HT1080 (cell line): ENCODE measurements at regions not wholly inside any gene's neighbourhood (a gene's known extent, or its start where the extent isn't known, plus 50 kb on each side); places are given as distances from the start of the nearest gene placed in this dataset.

Source experiments
- DNase-seq: peaks from one replicate; pipeline ENCODE4 v3.0.0-alpha.2; 2015; ENCODE audit warnings: low read depth

- DNase-seq, result no peak
Measured at GRCh38 chr1:199096591-199096990, 457.8 kb downstream of the PTPRC start.

DNA sequence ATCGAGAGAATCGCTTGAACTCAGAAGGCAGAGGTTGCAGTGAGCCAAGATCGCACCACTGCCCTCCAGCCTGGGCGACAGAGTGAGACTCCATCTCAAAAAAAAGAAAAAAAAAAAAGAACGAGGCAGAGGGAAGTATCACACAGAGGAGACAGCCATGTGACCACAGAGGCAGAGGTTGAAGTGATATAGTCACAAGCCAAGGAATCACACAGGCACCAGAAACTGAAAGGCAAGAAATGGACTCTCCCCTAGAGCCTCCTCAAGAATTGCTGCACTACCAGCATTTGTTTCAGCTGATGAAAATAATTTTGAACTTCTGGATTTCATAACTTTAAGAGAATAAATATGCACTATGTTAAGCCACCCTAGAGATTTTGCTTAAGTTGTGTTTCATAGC lies 459.6 kb downstream of the PTPRC start:
- no peak for DNase-seq

- DNase-seq, result no peak
Measured at GRCh38 chr1:199101139-199101538, 462.3 kb downstream of the PTPRC start.

DNA sequence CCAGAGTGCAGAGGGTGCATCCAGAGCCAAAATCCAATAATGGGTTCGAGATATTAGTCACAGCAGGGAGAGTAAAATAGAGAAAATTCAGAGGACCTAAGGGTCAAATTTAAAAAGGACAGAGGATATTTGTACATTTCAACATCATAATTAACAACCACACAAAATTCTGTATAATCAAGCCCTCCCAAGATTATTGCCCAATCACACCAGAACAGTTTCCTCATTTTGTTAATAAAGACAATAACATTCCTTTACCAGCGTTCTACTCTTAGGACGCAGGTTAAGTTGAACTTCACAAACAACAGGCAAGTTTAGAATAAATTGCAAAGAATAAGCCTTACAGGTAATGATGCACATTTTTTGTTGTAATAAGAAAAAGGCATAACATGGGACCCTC lies 462.8 kb downstream of the PTPRC start:
- no peak for DNase-seq

DNA sequence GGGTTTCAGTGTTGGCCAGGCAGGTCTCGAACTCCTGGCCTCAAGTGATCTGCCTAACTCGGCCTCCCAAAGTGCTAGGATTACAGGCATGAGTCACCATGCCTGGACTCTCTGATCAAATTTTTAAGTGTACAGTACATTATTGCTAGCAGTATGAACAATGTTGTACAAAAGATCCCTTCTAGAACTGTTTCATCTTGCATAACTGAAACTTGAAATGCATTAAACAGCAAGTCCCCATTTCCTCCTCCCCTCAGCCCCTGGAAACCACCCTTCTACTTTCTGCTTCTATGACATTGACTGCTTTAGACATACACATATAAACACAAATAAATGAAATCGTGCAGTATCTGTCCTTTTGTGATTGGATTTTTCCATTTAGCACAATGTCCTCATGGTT lies 463.4 kb downstream of the PTPRC start:
- no peak for DNase-seq

DNA sequence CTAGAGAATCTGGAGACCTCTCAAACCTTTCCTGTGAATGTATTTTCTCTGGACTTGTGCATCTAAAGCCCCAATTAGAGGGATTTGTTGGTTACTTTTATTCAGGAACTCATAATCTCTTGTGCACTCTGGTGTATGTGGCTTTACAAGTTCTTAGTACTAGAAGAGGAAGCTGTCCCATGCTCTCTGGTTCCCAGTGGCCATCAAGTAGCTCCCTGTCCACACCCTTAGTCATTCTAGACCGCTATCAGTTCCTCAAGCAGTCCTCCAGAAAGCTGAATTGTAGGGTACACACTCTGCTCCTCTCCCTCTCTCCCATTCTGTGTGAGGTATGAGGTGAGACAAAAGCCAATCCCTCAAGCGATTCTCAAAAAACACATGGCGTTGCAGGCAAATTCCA lies 470.3 kb downstream of the PTPRC start:
- DNase-seq, result no peak

DNA sequence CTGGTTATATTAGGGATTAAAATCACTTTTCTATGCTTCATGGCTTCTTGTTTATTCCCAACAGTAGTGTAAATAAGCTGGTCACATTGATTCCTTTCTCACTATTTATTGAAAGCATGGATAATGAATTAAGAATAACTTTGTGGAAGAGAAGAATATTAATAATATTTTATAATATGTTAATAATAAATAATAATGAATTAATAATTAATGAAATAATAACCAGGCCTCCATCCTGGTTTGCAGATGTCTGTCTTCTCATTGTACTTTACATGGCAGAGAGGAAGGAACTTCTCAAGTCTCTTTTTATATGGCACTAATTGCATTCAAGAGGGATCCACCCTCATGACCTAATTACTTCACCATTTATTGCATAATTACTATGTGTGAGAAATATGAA lies 473.5 kb downstream of the PTPRC start:
- no peak for DNase-seq

- peak; percentile 50 for DNase-seq
Measured at GRCh38 chr1:199113265-199113869, 474.5 kb downstream of the PTPRC start.

GRCh38 chr1:199116488-199116887 lies 477.6 kb downstream of the PTPRC start:
- DNase-seq, result no peak

GRCh38 chr1:199121047-199121446 lies 482.2 kb downstream of the PTPRC start:
- DNase-seq, result no peak

GRCh38 chr1:199122085-199122484 lies 483.2 kb downstream of the PTPRC start:
- no peak for DNase-seq

GRCh38 chr1:199122532-199123311 lies 483.9 kb downstream of the PTPRC start:
- DNase-seq, result peak; percentile 65

GRCh38 chr1:199123615-199124014 lies 484.8 kb downstream of the PTPRC start:
- DNase-seq, result peak; percentile 45

GRCh38 chr1:199124351-199124750 lies 485.5 kb downstream of the PTPRC start:
- peak; percentile 31 for DNase-seq

DNA sequence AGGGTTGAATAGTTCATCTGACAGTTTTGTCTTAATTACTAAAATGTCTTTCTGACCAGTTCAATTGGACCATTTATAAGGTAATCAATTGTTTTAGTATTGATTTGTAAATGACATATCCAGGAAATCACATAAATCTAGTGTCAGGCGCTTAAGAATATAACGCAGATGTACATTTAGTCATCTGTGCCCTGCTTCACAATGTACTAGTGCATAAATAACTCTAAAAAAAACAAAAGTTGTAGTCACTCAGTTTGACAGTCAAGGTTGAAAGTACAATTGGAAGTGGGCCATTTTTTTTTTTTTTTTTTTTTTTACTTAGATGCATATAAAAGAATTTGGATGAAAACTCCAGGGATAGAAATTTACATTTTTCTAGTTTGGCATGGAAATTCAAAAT lies 490.4 kb downstream of the PTPRC start:
- no peak for DNase-seq

- DNase-seq, result no peak
Measured at GRCh38 chr1:199132006-199132405, 493.2 kb downstream of the PTPRC start.

- DNase-seq, result no peak
Measured at GRCh38 chr1:199135901-199136300, 497.1 kb downstream of the PTPRC start.

DNA sequence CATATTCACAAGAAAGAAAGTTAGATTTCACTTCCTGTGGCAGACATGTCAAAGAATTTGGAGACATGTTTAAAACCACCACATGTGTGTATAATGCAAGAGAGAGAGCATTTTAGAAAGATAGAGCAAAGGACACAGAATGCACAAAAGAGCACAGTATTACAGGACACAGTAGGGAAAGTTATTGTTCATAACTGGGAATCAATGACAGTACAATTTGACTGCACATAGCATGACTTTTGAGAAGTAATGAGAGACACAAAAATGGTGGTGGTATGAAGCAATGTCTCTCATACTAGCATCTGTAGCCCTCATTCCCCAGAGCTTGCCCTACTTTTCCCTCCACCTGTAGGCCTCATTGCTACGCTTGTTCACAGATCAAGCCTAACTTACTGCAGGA lies 499.2 kb downstream of the PTPRC start:
- no peak for DNase-seq

GRCh38 chr1:199149591-199149990 lies 510.8 kb downstream of the PTPRC start:
- DNase-seq, result no peak

- DNase-seq, result no peak
Measured at GRCh38 chr1:199150756-199151155, 511.9 kb downstream of the PTPRC start.

DNA sequence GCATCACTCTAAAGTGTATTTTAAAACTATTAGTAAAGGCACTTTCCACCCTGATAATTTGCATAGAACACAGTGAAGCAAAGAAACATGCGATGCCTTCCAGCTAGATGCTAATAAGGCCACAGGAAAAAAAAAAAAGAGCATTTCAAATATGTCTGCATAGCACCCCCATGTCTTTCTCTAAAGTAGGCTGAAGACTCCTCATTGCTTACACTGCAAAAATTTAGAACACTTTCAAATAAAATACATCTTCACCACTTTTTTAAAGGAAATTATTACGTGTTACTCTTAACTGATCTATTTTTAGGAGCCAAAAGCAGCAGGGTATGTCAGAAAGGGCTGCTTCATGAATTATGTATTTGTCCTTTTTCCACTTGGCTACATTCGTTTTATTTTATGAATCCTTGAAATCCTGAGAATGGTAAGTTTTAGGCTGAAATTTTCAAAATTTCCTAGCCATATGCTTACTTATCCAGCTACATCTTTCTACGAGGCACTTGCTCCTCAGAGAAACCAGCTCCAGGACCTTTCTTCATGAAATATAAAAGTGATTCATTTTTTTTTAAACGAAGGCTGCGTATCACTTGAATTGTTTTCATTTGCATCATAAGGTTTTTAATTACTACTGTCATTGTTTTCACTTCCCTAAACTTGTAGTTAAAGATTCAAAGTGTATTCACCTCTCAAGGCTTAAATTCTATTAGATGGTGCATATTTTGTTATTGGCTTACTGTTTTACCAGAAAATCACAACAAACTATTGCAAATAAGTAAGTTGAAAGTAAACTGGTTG lies 513.0 kb downstream of the PTPRC start:
- DNase-seq, result no peak

DNA sequence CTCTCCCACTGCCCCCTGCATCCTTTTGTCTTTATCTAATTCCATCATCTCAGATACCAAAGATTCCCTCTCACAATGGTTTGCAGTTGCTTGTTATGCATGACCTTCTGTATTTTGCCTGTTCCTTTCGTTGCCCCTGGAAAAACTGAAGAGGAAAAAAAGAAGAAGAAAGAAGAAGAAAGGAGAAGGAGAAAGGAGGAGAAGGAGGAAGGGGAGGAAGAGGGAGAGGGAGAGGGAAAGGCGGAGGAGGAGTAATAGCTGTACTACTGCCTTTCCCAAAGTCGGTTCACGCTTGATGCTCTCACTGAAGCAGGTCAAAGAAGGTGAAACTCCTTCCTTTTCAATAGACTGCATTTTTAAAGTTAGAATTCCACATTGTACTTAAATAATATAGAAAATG lies 513.8 kb downstream of the PTPRC start:
- DNase-seq, result no peak
